Liver (tissue), 3 donors: ENCODE measurements at regions not wholly inside any gene's neighbourhood (a gene's known extent, or its start where the extent isn't known, plus 50 kb on each side); places are given as distances from the start of the nearest gene placed in this dataset.

Experiments used
- GABPA ChIP-seq, 2 donors: IDR thresholded peaks in 1 of 2; conservative IDR thresholded peaks in 1 of 2; 2 replicates each; pipeline ENCODE4 v1.6.1; 2016; ENCODE audit warnings: antibody characterized with exemption in 2 of 2, mild to moderate bottlenecking in 1 of 2, moderate library complexity in 1 of 2
- JUND ChIP-seq, 2 donors: IDR thresholded peaks; 2 replicates each; pipeline ENCODE4 v1.6.1; 2016; ENCODE audit warnings: antibody characterized with exemption in 2 of 2
- RAD21 ChIP-seq, 2 donors: IDR thresholded peaks; 2 replicates each; pipeline ENCODE4 v1.6.1; 2016; ENCODE audit warnings: antibody characterized with exemption in 2 of 2, mild to moderate bottlenecking in 2 of 2
- TAF1 ChIP-seq: conservative IDR thresholded peaks from 2 replicates; pipeline ENCODE4 v1.6.1; 2016; ENCODE audit warnings: antibody characterized with exemption, mild to moderate bottlenecking
- YY1 ChIP-seq: IDR thresholded peaks from 2 replicates; pipeline ENCODE4 v1.6.1; 2016; ENCODE audit warnings: antibody characterized with exemption, mild to moderate bottlenecking
- TF ChIP-seq, protein P1 (sequence below): fragments of 150-350 bp; IDR thresholded peaks from 2 replicates; pipeline ENCODE4 v1.5.1; 2017; ENCODE audit warnings: improper control_type of control experiment, low read depth, low read length; ENCODE audit not compliant: missing input control
- TF ChIP-seq, protein P2 (sequence below): IDR thresholded peaks from 2 replicates; pipeline ENCODE4 v1.6.1; 2016; ENCODE audit warnings: antibody characterized with exemption, mild to moderate bottlenecking
- TF ChIP-seq, protein P3 (sequence below): IDR thresholded peaks from 2 replicates; pipeline ENCODE4 v1.6.1; 2016; ENCODE audit warnings: antibody characterized with exemption
- TF ChIP-seq, protein P4 (sequence below): IDR thresholded peaks from 2 replicates; pipeline ENCODE4 v1.6.1; 2016; ENCODE audit warnings: antibody characterized with exemption
- donor health status: healthy.
- donor health status: healthy.

DNA sequence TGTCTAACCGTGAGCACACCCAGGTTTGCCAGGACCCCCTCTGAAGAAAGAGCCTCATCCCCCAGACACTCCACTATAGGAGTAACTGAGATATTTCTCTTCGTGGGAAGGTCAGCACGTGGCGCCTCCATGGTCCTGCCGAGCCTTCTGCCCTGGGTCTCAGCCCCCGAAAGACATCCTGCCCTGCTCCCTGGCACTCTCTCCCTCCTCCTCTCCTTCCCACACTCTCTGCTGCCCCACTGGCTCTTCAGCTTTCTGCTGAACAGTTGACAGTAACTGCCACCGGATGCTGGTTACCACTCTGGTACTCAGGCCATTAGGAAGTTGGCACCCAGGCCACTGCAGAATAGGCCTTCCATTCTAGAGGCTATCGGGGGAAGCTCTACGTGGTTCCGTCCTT, 185.2 kb downstream of the UACA start:
- TF ChIP-seq TAF1 (no peak), YY1 (no peak), RAD21 (IDR thresholded peaks at IDR 0.05) (no peak), JUND (IDR thresholded peaks at IDR 0.05) (no peak), GABPA (IDR thresholded peaks at IDR 0.05 in 1 of 2, conservative IDR thresholded peaks at IDR 0.05 in 1 of 2) (no peak)
- TF ChIP-seq, protein P1, sequence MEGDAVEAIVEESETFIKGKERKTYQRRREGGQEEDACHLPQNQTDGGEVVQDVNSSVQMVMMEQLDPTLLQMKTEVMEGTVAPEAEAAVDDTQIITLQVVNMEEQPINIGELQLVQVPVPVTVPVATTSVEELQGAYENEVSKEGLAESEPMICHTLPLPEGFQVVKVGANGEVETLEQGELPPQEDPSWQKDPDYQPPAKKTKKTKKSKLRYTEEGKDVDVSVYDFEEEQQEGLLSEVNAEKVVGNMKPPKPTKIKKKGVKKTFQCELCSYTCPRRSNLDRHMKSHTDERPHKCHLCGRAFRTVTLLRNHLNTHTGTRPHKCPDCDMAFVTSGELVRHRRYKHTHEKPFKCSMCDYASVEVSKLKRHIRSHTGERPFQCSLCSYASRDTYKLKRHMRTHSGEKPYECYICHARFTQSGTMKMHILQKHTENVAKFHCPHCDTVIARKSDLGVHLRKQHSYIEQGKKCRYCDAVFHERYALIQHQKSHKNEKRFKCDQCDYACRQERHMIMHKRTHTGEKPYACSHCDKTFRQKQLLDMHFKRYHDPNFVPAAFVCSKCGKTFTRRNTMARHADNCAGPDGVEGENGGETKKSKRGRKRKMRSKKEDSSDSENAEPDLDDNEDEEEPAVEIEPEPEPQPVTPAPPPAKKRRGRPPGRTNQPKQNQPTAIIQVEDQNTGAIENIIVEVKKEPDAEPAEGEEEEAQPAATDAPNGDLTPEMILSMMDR = no peak
- TF ChIP-seq, protein P2, sequence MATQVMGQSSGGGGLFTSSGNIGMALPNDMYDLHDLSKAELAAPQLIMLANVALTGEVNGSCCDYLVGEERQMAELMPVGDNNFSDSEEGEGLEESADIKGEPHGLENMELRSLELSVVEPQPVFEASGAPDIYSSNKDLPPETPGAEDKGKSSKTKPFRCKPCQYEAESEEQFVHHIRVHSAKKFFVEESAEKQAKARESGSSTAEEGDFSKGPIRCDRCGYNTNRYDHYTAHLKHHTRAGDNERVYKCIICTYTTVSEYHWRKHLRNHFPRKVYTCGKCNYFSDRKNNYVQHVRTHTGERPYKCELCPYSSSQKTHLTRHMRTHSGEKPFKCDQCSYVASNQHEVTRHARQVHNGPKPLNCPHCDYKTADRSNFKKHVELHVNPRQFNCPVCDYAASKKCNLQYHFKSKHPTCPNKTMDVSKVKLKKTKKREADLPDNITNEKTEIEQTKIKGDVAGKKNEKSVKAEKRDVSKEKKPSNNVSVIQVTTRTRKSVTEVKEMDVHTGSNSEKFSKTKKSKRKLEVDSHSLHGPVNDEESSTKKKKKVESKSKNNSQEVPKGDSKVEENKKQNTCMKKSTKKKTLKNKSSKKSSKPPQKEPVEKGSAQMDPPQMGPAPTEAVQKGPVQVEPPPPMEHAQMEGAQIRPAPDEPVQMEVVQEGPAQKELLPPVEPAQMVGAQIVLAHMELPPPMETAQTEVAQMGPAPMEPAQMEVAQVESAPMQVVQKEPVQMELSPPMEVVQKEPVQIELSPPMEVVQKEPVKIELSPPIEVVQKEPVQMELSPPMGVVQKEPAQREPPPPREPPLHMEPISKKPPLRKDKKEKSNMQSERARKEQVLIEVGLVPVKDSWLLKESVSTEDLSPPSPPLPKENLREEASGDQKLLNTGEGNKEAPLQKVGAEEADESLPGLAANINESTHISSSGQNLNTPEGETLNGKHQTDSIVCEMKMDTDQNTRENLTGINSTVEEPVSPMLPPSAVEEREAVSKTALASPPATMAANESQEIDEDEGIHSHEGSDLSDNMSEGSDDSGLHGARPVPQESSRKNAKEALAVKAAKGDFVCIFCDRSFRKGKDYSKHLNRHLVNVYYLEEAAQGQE = no peak
- TF ChIP-seq, protein P3, sequence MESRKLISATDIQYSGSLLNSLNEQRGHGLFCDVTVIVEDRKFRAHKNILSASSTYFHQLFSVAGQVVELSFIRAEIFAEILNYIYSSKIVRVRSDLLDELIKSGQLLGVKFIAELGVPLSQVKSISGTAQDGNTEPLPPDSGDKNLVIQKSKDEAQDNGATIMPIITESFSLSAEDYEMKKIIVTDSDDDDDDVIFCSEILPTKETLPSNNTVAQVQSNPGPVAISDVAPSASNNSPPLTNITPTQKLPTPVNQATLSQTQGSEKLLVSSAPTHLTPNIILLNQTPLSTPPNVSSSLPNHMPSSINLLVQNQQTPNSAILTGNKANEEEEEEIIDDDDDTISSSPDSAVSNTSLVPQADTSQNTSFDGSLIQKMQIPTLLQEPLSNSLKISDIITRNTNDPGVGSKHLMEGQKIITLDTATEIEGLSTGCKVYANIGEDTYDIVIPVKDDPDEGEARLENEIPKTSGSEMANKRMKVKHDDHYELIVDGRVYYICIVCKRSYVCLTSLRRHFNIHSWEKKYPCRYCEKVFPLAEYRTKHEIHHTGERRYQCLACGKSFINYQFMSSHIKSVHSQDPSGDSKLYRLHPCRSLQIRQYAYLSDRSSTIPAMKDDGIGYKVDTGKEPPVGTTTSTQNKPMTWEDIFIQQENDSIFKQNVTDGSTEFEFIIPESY = no peak
- TF ChIP-seq, protein P4, sequence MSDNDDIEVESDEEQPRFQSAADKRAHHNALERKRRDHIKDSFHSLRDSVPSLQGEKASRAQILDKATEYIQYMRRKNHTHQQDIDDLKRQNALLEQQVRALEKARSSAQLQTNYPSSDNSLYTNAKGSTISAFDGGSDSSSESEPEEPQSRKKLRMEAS = no peak
